ENCODE measurements at regions not wholly inside any gene's neighbourhood (a gene's known extent, or its start where the extent isn't known, plus 50 kb on each side); places are given as distances from the start of the nearest gene placed in this dataset.
"Not testable (repeated sequence)": the region's sequence is repeated elsewhere in the genome, so short reads cannot be mapped to it uniquely, and the experiment has no call there.

- no peak overlapping the region for H3K4me3 ChIP-seq
- H3K27me3 ChIP-seq = no peaks in the 10 kb centered on the region
- H3K4me1 ChIP-seq = peaks cover 6% of the 10 kb centered on the region; the same call in 1 of the 2 replicates
- DNase-seq = no peak
- no peaks in the 10 kb centered on the region for H3K36me3 ChIP-seq
- no peak overlapping the region for H3K27ac ChIP-seq
- H3K9me3 ChIP-seq (replicated peaks) = no peaks in the 10 kb centered on the region
Observed at GRCh38 chr3:177694951-177695350, 497.7 kb upstream of the TBL1XR1 start.

GRCh38 chr3:177700117-177700516 is 502.8 kb upstream of the TBL1XR1 start:
- Histone ChIP-seq H3K27ac (no peak overlapping the region), H3K9me3 (replicated peaks) (no peaks in the 10 kb centered on the region), H3K4me3 (no peak overlapping the region), H3K36me3 (no peaks in the 10 kb centered on the region), H3K4me1 (no peaks in the 10 kb centered on the region), H3K27me3 (no peaks in the 10 kb centered on the region)
- no peak for DNase-seq

- DNase-seq = no peak
- Histone ChIP-seq H3K9me3 (replicated peaks) (no peaks in the 10 kb centered on the region), H3K27ac (no peak overlapping the region), H3K27me3 (no peaks in the 10 kb centered on the region), H3K36me3 (no peaks in the 10 kb centered on the region), H3K4me3 (no peak overlapping the region), H3K4me1 (peaks cover 17% of the 10 kb centered on the region)
Observed at GRCh38 chr3:177703788-177704187, 506.5 kb upstream of the TBL1XR1 start.

- peak; percentile 81 to 92 for DNase-seq
- Histone ChIP-seq H3K27ac (peak overlapping the region; percentile 87), H3K4me3 (no peak overlapping the region), H3K27me3 (no peaks in the 10 kb centered on the region), H3K4me1 (peaks cover 22% of the 10 kb centered on the region), H3K36me3 (no peaks in the 10 kb centered on the region), H3K9me3 (replicated peaks) (no peaks in the 10 kb centered on the region)
Observed at GRCh38 chr3:177705976-177706823, 508.9 kb upstream of the TBL1XR1 start.

GRCh38 chr3:177709470-177709869 is 512.2 kb upstream of the TBL1XR1 start:
- H3K36me3 ChIP-seq; H3K9me3 ChIP-seq (replicated peaks); H3K27ac ChIP-seq; H3K27me3 ChIP-seq; DNase-seq; H3K4me3 ChIP-seq: not testable (repeated sequence)
- H3K4me1 ChIP-seq = peaks cover 28% of the 10 kb centered on the region

- no peak overlapping the region for H3K4me3 ChIP-seq
- no peaks in the 10 kb centered on the region for H3K27me3 ChIP-seq
- H3K4me1 ChIP-seq = peaks cover 32% of the 10 kb centered on the region
- DNase-seq = peak; percentile 14 to 62
- no peaks in the 10 kb centered on the region for H3K9me3 ChIP-seq (replicated peaks)
- H3K36me3 ChIP-seq = no peaks in the 10 kb centered on the region
- H3K27ac ChIP-seq = no peak overlapping the region
Observed at GRCh38 chr3:177710506-177710905, 513.2 kb upstream of the TBL1XR1 start.

GRCh38 chr3:177711637-177712036 is 514.4 kb upstream of the TBL1XR1 start:
- Histone ChIP-seq H3K36me3 (no peaks in the 10 kb centered on the region), H3K27me3 (no peaks in the 10 kb centered on the region), H3K27ac (no peak overlapping the region), H3K4me3 (no peak overlapping the region), H3K9me3 (replicated peaks) (no peaks in the 10 kb centered on the region), H3K4me1 (peaks cover 24% of the 10 kb centered on the region)
- no peak for DNase-seq

- DNase-seq = peak; percentile 23 to 56
- no peaks in the 10 kb centered on the region for H3K9me3 ChIP-seq (replicated peaks)
- peak overlapping the region; percentile 30; the same call in 1 of the 2 replicates for H3K27ac ChIP-seq
Observed at GRCh38 chr3:177713928-177714900, 516.9 kb upstream of the TBL1XR1 start.

GRCh38 chr3:177714945-177715344 is 517.7 kb upstream of the TBL1XR1 start:
- H3K4me1 ChIP-seq = peaks cover 19% of the 10 kb centered on the region
- no peak overlapping the region for H3K4me3 ChIP-seq
- no peak for DNase-seq
- no peaks in the 10 kb centered on the region for H3K9me3 ChIP-seq (replicated peaks)
- H3K27ac ChIP-seq = no peak overlapping the region
- no peaks in the 10 kb centered on the region for H3K27me3 ChIP-seq
- no peaks in the 10 kb centered on the region for H3K36me3 ChIP-seq

More at GRCh38 chr3:177713928-177714900, 516.9 kb upstream of the TBL1XR1 start:
- no peaks in the 10 kb centered on the region for H3K27me3 ChIP-seq
- no peak overlapping the region for H3K4me3 ChIP-seq
- no peaks in the 10 kb centered on the region for H3K36me3 ChIP-seq
- H3K4me1 ChIP-seq = peaks cover 19% of the 10 kb centered on the region

- Histone ChIP-seq H3K4me3 (no peak overlapping the region), H3K4me1 (peaks cover 14% of the 10 kb centered on the region), H3K27ac (no peak overlapping the region), H3K27me3 (no peaks in the 10 kb centered on the region), H3K9me3 (replicated peaks) (no peaks in the 10 kb centered on the region), H3K36me3 (no peaks in the 10 kb centered on the region)
- no peak for DNase-seq
Observed at GRCh38 chr3:177715980-177716379, 518.7 kb upstream of the TBL1XR1 start.

GRCh38 chr3:177720927-177721326 is 523.6 kb upstream of the TBL1XR1 start:
- not testable (repeated sequence) for H3K27ac ChIP-seq; H3K36me3 ChIP-seq; H3K9me3 ChIP-seq (replicated peaks); H3K4me1 ChIP-seq; H3K27me3 ChIP-seq; H3K4me3 ChIP-seq; DNase-seq

GRCh38 chr3:177721864-177722785 is 524.8 kb upstream of the TBL1XR1 start:
- H3K27me3 ChIP-seq = no peaks in the 10 kb centered on the region
- no peak for DNase-seq
- no peaks in the 10 kb centered on the region for H3K36me3 ChIP-seq
- no peak overlapping the region for H3K4me3 ChIP-seq
- H3K27ac ChIP-seq = no peak overlapping the region
- H3K9me3 ChIP-seq (replicated peaks) = no peaks in the 10 kb centered on the region
- H3K4me1 ChIP-seq = no peaks in the 10 kb centered on the region; the same call in 1 of the 2 replicates

- Histone ChIP-seq H3K36me3 (no peaks in the 10 kb centered on the region), H3K9me3 (replicated peaks) (no peaks in the 10 kb centered on the region), H3K4me1 (no peaks in the 10 kb centered on the region; the same call in 1 of the 2 replicates), H3K4me3 (no peak overlapping the region), H3K27ac (no peak overlapping the region), H3K27me3 (no peaks in the 10 kb centered on the region)
- DNase-seq = peak; percentile 33 to 34
Observed at GRCh38 chr3:177724020-177724638, 526.8 kb upstream of the TBL1XR1 start.

GRCh38 chr3:177725165-177725564 is 527.9 kb upstream of the TBL1XR1 start:
- Histone ChIP-seq H3K36me3 (no peaks in the 10 kb centered on the region), H3K27me3 (no peaks in the 10 kb centered on the region), H3K9me3 (replicated peaks) (no peaks in the 10 kb centered on the region), H3K4me3 (no peak overlapping the region), H3K4me1 (no peaks in the 10 kb centered on the region; the same call in 1 of the 2 replicates), H3K27ac (no peak overlapping the region)
- DNase-seq = no peak
